KOPT-K1 (cell line): ENCODE measurements at regions not wholly inside any gene's neighbourhood (a gene's known extent, or its start where the extent isn't known, plus 50 kb on each side); places are given as distances from the start of the nearest gene placed in this dataset.

Experiments
- H3K27ac ChIP-seq: fragments of 200-600 bp; sonication (generic); 2 replicates; pipeline ENCODE4 v1.5.1; 2016; ENCODE audit warnings: antibody characterized with exemption, mild to moderate bottlenecking, low read depth, low read length; ENCODE audit not compliant: poor library complexity, severe bottlenecking
- H3K36me3 ChIP-seq: fragments of 200-600 bp; sonication (generic); 2 replicates; pipeline ENCODE4 v1.5.1; 2017; ENCODE audit warnings: antibody characterized with exemption, mild to moderate bottlenecking, low read length, moderate library complexity; ENCODE audit not compliant: insufficient read depth
- H3K9me3 ChIP-seq: fragments of 200-600 bp; sonication (generic); 2 replicates; pipeline ENCODE4 v1.5.1; 2017; ENCODE audit warnings: antibody characterized with exemption, low read length, mild to moderate bottlenecking; ENCODE audit not compliant: insufficient read depth, poor library complexity, severe bottlenecking

- no peak overlapping the region for H3K27ac ChIP-seq
Measured at GRCh38 chr6:167762259-167762962, 64.3 kb upstream of the AFDN start.

GRCh38 chr6:167763056-167763944 is 63.4 kb upstream of the AFDN start:
- no peaks in the 10 kb centered on the region for H3K9me3 ChIP-seq
- no peaks in the 10 kb centered on the region for H3K36me3 ChIP-seq
- H3K27ac ChIP-seq: no peak overlapping the region

More at GRCh38 chr6:167762259-167762962, 64.3 kb upstream of the AFDN start:
- Histone ChIP-seq H3K36me3 (no peaks in the 10 kb centered on the region), H3K9me3 (no peaks in the 10 kb centered on the region)

GRCh38 chr6:167764215-167764614 is 62.5 kb upstream of the AFDN start:
- no peaks in the 10 kb centered on the region for H3K9me3 ChIP-seq
- no peaks in the 10 kb centered on the region for H3K36me3 ChIP-seq
- H3K27ac ChIP-seq: no peak overlapping the region

- H3K9me3 ChIP-seq: no peaks in the 10 kb centered on the region
- H3K27ac ChIP-seq: no peak overlapping the region
- no peaks in the 10 kb centered on the region for H3K36me3 ChIP-seq
Measured at GRCh38 chr6:167764713-167765479, 61.8 kb upstream of the AFDN start.

- Histone ChIP-seq H3K9me3 (no peaks in the 10 kb centered on the region), H3K27ac (no peak overlapping the region), H3K36me3 (no peaks in the 10 kb centered on the region)
Measured at GRCh38 chr6:167766986-167767714, 59.6 kb upstream of the AFDN start.

- H3K27ac ChIP-seq: no peak overlapping the region
- H3K9me3 ChIP-seq: no peaks in the 10 kb centered on the region
- no peaks in the 10 kb centered on the region for H3K36me3 ChIP-seq
Measured at GRCh38 chr6:167767715-167768107, 59.0 kb upstream of the AFDN start.

GRCh38 chr6:167768471-167769215 is 58.1 kb upstream of the AFDN start:
- no peaks in the 10 kb centered on the region for H3K9me3 ChIP-seq
- no peaks in the 10 kb centered on the region for H3K36me3 ChIP-seq
- H3K27ac ChIP-seq: no peak overlapping the region

- no peak overlapping the region for H3K27ac ChIP-seq
- H3K36me3 ChIP-seq: no peaks in the 10 kb centered on the region
- H3K9me3 ChIP-seq: no peaks in the 10 kb centered on the region
Measured at GRCh38 chr6:167769408-167770190, 57.1 kb upstream of the AFDN start.

- H3K36me3 ChIP-seq: no peaks in the 10 kb centered on the region
- H3K27ac ChIP-seq: no peak overlapping the region
- H3K9me3 ChIP-seq: no peaks in the 10 kb centered on the region
Measured at GRCh38 chr6:167770291-167770955, 56.3 kb upstream of the AFDN start.

GRCh38 chr6:167774881-167775280 is 51.8 kb upstream of the AFDN start:
- Histone ChIP-seq H3K36me3 (no peaks in the 10 kb centered on the region), H3K9me3 (no peaks in the 10 kb centered on the region), H3K27ac (no peak overlapping the region)

GRCh38 chr6:167776906-167777627 is 49.6 kb upstream of the AFDN start:
- Histone ChIP-seq H3K27ac (no peak overlapping the region), H3K9me3 (no peaks in the 10 kb centered on the region)

More at GRCh38 chr6:167776906-167777627, 49.6 kb upstream of the AFDN start:
- H3K36me3 ChIP-seq: no peaks in the 10 kb centered on the region
